SW480 (cell line): ENCODE measurements at regions not wholly inside any gene's neighbourhood (a gene's known extent, or its start where the extent isn't known, plus 50 kb on each side); places are given as distances from the start of the nearest gene placed in this dataset.
A peak's percentile ranks its signal among the peaks of the same experiment; 100 is the strongest.
"Not testable (repeated sequence)": the region's sequence is repeated elsewhere in the genome, so short reads cannot be mapped to it uniquely, and the experiment has no call there.

Experiments used
- DNase-seq: peaks from one replicate; pipeline ENCODE4 v3.0.0-alpha.2; 2016; ENCODE audit warnings: low spot score

- no peak for DNase-seq
Measured at GRCh38 chr6:15090745-15091384, 155.0 kb upstream of the JARID2 start.

- DNase-seq: no peak
Measured at GRCh38 chr6:15096894-15097837, 148.7 kb upstream of the JARID2 start.

- DNase-seq: no peak
Measured at GRCh38 chr6:15101130-15101529, 144.7 kb upstream of the JARID2 start.

- DNase-seq: no peak
Measured at GRCh38 chr6:15102241-15102640, 143.6 kb upstream of the JARID2 start.

GRCh38 chr6:15106958-15107643, 138.8 kb upstream of the JARID2 start:
- DNase-seq: no peak

- no peak for DNase-seq
Measured at GRCh38 chr6:15107644-15108382, 138.1 kb upstream of the JARID2 start.

GRCh38 chr6:15108383-15108715, 137.5 kb upstream of the JARID2 start:
- no peak for DNase-seq

- no peak for DNase-seq
Measured at GRCh38 chr6:15109338-15110090, 136.4 kb upstream of the JARID2 start.

- no peak for DNase-seq
Measured at GRCh38 chr6:15110726-15111354, 135.0 kb upstream of the JARID2 start.

GRCh38 chr6:15111576-15111975, 134.3 kb upstream of the JARID2 start:
- not testable (repeated sequence) for DNase-seq

GRCh38 chr6:15113587-15113986, 132.3 kb upstream of the JARID2 start:
- no peak for DNase-seq

GRCh38 chr6:15114061-15114460, 131.8 kb upstream of the JARID2 start:
- DNase-seq: no peak

- DNase-seq: no peak
Measured at GRCh38 chr6:15116889-15117288, 129.0 kb upstream of the JARID2 start.

- DNase-seq: no peak
Measured at GRCh38 chr6:15121443-15121842, 124.4 kb upstream of the JARID2 start.

GRCh38 chr6:15121977-15122550, 123.8 kb upstream of the JARID2 start:
- no peak for DNase-seq

- DNase-seq: no peak
Measured at GRCh38 chr6:15129887-15130286, 116.0 kb upstream of the JARID2 start.

GRCh38 chr6:15131234-15131633, 114.6 kb upstream of the JARID2 start:
- DNase-seq: no peak

- no peak for DNase-seq
Measured at GRCh38 chr6:15131651-15132061, 114.2 kb upstream of the JARID2 start.

GRCh38 chr6:15132167-15132566, 113.7 kb upstream of the JARID2 start:
- no peak for DNase-seq

- peak; percentile 78 for DNase-seq
Measured at GRCh38 chr6:15132854-15133670, 112.8 kb upstream of the JARID2 start.
